Cardiac muscle cell (in vitro differentiated cells and primary cell): ENCODE measurements at regions not wholly inside any gene's neighbourhood (a gene's known extent, or its start where the extent isn't known, plus 50 kb on each side); places are given as distances from the start of the nearest gene placed in this dataset.

Source experiments
- DNase-seq, 2 donors: peaks; one replicate each; pipeline versions ENCODE4 v3.0.0 to v3.0.0-alpha.2; 2010 to 2017; ENCODE audit warnings: low read depth in 1 of 2, low spot score in 1 of 2
- H3K27ac ChIP-seq: fragments of 200-600 bp; sonication (generic); 2 replicates; pipeline ENCODE4 v1.5.1; 2016
- H3K27me3 ChIP-seq: fragments of 200-600 bp; sonication (generic); 2 replicates; pipeline ENCODE4 v1.6.0; 2016; ENCODE audit warnings: control low read depth
- H3K36me3 ChIP-seq: fragments of 200-600 bp; sonication (generic); 2 replicates; pipeline ENCODE4 v1.5.1; 2016; ENCODE audit warnings: control low read depth
- H3K4me1 ChIP-seq: fragments of 200-600 bp; sonication (generic); 2 replicates; pipeline ENCODE4 v1.8.1; 2017; ENCODE audit warnings: low read depth, mild to moderate bottlenecking, mixed run types
- H3K4me3 ChIP-seq: fragments of 200-600 bp; sonication (generic); 2 replicates; pipeline ENCODE4 v1.5.1; 2016; ENCODE audit warnings: mild to moderate bottlenecking
- H3K9me3 ChIP-seq: fragments of 200-600 bp; sonication (generic); 2 replicates; pipeline ENCODE4 v1.5.1; 2017; ENCODE audit warnings: low read depth, mild to moderate bottlenecking, control low read depth
- CTCF ChIP-seq: IDR thresholded peaks from 2 replicates; pipeline ENCODE4 v1.5.1; 2012; ENCODE audit warnings: low read depth, mild to moderate bottlenecking, low read length

GRCh38 chr3:13253208-13253937 is 166.7 kb downstream of the NUP210 start:
- Histone ChIP-seq H3K27ac (no peak overlapping the region), H3K4me1 (peaks cover 4% of the 10 kb centered on the region), H3K27me3 (no peaks in the 10 kb centered on the region), H3K4me3 (no peak overlapping the region), H3K36me3 (no peaks in the 10 kb centered on the region), H3K9me3 (no peaks in the 10 kb centered on the region)
- TF ChIP-seq CTCF = no peak
- no peak for DNase-seq

GRCh38 chr3:13252207-13252606 is 167.9 kb downstream of the NUP210 start:
- Histone ChIP-seq H3K4me1 (peaks cover 4% of the 10 kb centered on the region), H3K36me3 (no peaks in the 10 kb centered on the region), H3K27ac (no peak overlapping the region), H3K27me3 (no peaks in the 10 kb centered on the region), H3K9me3 (no peaks in the 10 kb centered on the region), H3K4me3 (no peak overlapping the region)
- DNase-seq = no peak
- TF ChIP-seq CTCF = no peak

DNA sequence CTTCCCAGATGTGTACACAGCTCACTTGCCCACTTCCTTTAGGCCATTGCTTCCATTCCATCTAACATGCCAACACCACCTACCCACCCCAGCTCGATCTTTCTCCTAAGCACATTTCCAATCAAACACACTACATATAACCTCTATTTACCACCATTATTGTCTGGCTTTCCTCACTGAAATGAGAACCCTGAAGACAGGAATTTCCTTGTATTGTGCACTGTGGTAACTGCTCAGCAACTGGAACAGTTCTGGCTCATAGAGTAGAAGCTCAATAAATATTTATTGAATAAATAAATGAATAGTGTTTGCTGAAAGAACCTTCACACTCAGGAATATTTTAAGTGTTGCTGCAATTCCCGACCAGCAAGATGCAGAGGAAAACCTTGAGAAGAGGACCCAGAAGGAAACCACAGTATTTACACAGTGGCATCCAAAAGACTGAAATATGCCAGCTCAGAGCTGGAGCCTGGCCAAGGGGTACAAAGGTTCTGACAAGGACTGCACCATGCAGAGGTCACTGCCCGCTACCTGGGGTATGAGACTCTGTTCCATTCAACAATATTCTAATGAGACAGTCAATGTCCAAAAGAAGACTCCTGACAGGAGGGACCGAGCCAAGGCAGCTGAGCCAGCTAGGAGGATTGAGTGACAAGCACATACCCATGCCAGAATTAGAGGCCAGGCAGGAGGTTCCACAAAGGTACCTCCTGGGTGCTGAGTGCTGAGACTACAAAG is 168.8 kb downstream of the NUP210 start:
- Histone ChIP-seq H3K9me3 (no peaks in the 10 kb centered on the region), H3K4me3 (no peak overlapping the region), H3K36me3 (no peaks in the 10 kb centered on the region), H3K27ac (no peak overlapping the region), H3K27me3 (no peaks in the 10 kb centered on the region), H3K4me1 (peaks cover 4% of the 10 kb centered on the region)
- DNase-seq = no peak
- TF ChIP-seq CTCF = no peak

DNA sequence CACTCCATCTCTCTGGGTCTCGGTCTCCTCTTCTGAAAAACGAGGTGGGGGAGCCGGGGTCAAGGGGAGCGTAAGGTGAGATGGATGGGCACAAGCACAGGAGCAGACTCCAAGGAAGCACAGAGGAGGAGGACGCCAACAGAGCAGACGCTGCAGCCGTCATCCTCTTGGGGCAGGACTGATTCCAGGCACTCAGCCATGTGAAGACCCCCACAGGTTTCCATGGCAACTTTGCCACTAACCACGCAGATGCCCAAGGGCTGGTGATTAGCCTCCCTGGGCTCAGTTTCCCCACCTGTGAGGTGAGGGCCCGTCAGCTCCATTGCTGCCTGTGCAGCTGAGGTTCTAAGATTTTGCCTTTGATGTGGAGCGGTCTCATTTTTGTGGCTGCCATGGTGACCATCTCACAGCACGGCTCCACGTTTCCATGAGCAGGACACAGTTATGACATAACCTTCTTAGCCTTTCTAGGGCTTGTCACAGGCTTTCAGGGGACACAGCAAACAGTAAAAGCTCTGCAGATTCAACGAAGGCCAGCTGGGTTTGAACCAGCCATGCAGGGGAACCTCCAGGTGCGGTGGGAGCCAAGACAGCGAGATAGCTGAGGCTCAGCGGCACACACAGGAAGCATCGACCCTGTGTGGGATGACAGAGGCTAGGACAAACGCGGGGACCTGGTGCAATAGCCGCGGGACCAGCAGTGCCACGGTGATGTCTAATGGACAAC is 170.3 kb downstream of the NUP210 start:
- DNase-seq = no peak
- Histone ChIP-seq H3K4me3 (no peak overlapping the region), H3K27ac (no peak overlapping the region)

DNA sequence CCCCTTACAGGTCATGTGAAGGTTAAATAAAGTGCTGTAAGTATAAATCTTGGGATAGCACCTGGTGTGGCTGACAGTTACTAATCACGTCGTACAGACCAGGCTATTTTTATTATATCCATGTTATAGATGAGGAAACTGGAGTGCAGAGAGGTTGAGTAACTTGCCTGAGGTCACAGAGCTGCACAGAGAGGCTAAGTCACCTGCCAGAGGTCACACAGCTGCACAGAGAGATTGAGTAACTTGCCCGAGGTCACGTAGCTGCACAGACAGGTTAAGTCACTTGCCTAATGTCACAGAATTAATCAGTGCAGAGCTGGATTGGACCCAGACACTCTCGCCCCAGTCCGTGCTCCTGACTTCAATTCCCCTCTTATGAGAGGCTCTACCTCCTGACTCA is 171.5 kb downstream of the NUP210 start:
- no peak overlapping the region for H3K4me3 ChIP-seq
- no peak for TF ChIP-seq CTCF

More for the DNA sequence above, 170.3 kb downstream of the NUP210 start:
- peaks cover 4% of the 10 kb centered on the region for H3K4me1 ChIP-seq
- no peaks in the 10 kb centered on the region for H3K27me3 ChIP-seq
- H3K36me3 ChIP-seq = no peaks in the 10 kb centered on the region
- no peaks in the 10 kb centered on the region for H3K9me3 ChIP-seq
- no peak for TF ChIP-seq CTCF

More for the DNA sequence above, 171.5 kb downstream of the NUP210 start:
- Histone ChIP-seq H3K4me1 (peaks cover 2% of the 10 kb centered on the region), H3K36me3 (no peaks in the 10 kb centered on the region), H3K27ac (no peak overlapping the region), H3K27me3 (no peaks in the 10 kb centered on the region), H3K9me3 (no peaks in the 10 kb centered on the region)
- no peak for DNase-seq
